Lower lobe of right lung (tissue), 2 donors: ENCODE measurements at regions not wholly inside any gene's neighbourhood (a gene's known extent, or its start where the extent isn't known, plus 50 kb on each side); places are given as distances from the start of the nearest gene placed in this dataset.

Experiments
- ATAC-seq, 2 donors: fragments of 200-7000 bp; cut with Tn5 transposase; one replicate each; pipeline ENCODE4 v1.9.1; 2020 to 2022; ENCODE audit warnings: mild to moderate bottlenecking in 2 of 2, moderate library complexity in 2 of 2
- DNase-seq: peaks from one replicate; pipeline ENCODE4 v3.0.0-alpha.2; 2020
- H3K27ac ChIP-seq: fragments of 200-600 bp; one replicate; pipeline ENCODE4 v1.8.0; 2022
- H3K27me3 ChIP-seq: fragments of 200-600 bp; one replicate; pipeline ENCODE4 v1.8.0; 2022; ENCODE audit warnings: low read depth
- H3K36me3 ChIP-seq: fragments of 200-600 bp; one replicate; pipeline ENCODE4 v1.8.0; 2022; ENCODE audit warnings: mild to moderate bottlenecking
- H3K4me1 ChIP-seq: fragments of 200-600 bp; one replicate; pipeline ENCODE4 v1.8.0; 2022
- H3K4me3 ChIP-seq: fragments of 200-600 bp; one replicate; pipeline ENCODE4 v1.8.0; 2022; ENCODE audit warnings: mild to moderate bottlenecking
- H3K9me3 ChIP-seq: fragments of 200-600 bp; one replicate; pipeline ENCODE4 v1.8.0; 2022
- CTCF ChIP-seq: fragments of 200-600 bp; IDR thresholded peaks from one replicate; pipeline ENCODE4 v1.8.0; 2022; ENCODE audit warnings: antibody characterized with exemption, mild to moderate bottlenecking
- intact Hi-C: fragments of 100-400 bp; cut with DNase I; formaldehyde crosslinking; loops from one replicate; pipeline ENCODE4 v1.11.0; 2022
- donor health status: DM: no; HTN: yes; CAD: no; lungs with severe emphysema.

- DNase-seq (no peak), ATAC-seq (no peak)
- Histone ChIP-seq H3K27ac (no peak overlapping the region), H3K4me3 (no peak overlapping the region), H3K27me3 (no peaks in the 10 kb centered on the region), H3K9me3 (no peaks in the 10 kb centered on the region), H3K36me3 (no peaks in the 10 kb centered on the region), H3K4me1 (peaks cover 17% of the 10 kb centered on the region)
- intact Hi-C loops = no loop called here
- no peak for TF ChIP-seq CTCF
Measured at GRCh38 chr1:81409780-81410274, 390.9 kb upstream of the ADGRL2 start.

GRCh38 chr1:81409262-81409661, 391.5 kb upstream of the ADGRL2 start:
- H3K4me3 ChIP-seq = no peak overlapping the region
- peaks cover 13% of the 10 kb centered on the region for H3K4me1 ChIP-seq
- ATAC-seq (no peak), DNase-seq (no peak)
- no peaks in the 10 kb centered on the region for H3K9me3 ChIP-seq
- no peaks in the 10 kb centered on the region for H3K36me3 ChIP-seq
- no peak overlapping the region for H3K27ac ChIP-seq
- TF ChIP-seq CTCF = no peak
- H3K27me3 ChIP-seq = no peaks in the 10 kb centered on the region
- intact Hi-C loops = no loop called here

DNA sequence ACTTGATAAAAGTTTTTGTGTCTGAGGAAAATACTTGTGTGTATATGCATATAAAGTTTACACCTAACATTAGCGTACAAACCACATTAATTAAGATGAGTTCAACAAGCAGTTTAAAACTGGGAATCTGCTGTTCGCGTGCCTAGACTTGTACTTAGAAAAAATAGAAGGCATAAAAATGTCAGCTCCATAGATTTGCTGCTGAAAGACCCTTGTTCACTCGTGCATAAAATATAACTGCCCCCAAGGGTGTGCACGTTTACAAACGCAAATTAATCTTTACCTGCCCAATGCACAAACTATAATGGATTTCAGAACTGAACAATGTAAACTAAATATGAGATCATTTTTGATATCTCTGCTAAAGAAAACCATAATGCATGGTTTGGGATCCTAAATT, 392.3 kb upstream of the ADGRL2 start:
- no peak for TF ChIP-seq CTCF
- intact Hi-C loops = no loop called here
- DNase-seq (no peak), ATAC-seq (no peak)
- Histone ChIP-seq H3K4me1 (peaks cover 9% of the 10 kb centered on the region), H3K27ac (no peak overlapping the region), H3K36me3 (no peaks in the 10 kb centered on the region), H3K9me3 (no peaks in the 10 kb centered on the region), H3K27me3 (no peaks in the 10 kb centered on the region), H3K4me3 (no peak overlapping the region)

DNA sequence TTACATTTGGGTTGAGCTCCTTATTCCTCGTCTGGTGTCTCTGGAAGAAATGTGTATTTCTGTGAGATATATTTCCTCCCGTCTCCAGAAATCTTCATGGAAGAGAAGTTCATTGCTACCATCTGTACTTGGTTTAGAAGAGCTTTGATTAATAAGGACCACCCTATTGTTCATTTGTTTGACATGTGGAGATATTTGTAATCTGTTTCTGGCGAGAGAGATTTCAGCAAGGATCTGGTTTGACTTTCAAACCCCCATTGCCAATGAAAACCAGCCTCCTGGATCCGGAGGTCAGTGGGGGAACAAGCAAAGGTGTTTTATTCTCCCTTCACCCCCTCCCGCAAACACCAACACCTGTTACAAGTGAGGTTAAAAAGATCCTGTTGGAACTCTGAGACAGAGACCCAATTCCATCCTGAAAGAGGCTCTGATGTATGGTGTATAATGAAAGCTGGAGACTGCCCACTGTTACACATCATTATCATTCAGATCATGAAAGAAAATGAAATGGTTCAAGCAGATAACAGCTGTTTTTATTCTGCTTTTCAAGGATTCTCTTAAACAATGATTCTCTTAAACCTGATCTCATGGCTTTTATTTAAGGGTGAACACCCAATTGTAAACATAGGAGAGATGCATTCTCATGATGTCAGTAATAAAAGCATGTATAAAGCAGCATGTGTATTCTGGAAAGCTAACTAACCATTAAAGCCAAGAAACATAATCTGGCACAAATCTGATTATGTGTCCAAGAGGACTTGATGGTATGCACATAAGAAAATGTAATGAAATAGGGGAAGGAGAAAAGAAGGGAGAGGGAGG, 393.5 kb upstream of the ADGRL2 start:
- no peak for TF ChIP-seq CTCF

DNA sequence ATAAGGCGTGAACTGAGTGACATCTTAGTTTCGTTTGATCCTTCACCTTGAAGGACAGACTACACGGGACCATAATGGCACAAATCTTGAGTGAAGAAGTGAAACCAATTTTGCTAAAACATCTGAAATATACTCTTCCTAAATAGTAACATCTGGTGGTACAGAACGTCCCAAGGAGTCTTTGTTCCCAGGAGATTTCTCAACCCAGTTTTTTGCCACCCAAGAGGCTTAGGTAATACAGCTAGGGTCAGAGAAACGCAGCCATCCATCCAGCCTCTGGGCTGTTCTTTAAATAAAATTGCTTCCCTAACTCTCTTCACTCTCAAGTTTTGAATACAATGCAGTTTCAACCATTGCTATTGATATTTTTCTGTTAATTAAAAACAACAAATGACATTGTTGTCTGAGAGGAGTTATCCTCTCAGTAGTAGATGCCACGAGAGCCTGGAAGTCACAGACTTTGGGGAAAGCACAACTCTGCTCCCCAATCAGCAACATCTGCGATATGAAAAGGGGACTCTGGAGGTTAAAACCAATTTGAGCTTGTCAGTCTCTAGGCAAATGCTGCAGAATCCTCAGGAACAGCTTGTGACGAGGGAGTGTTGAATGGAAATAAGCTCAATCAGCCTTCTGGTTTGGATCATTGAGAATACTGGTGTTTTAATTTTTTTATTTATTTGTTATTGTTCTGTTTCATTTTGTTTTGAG, 394.3 kb upstream of the ADGRL2 start:
- ATAC-seq (no peak), DNase-seq (no peak)
- Histone ChIP-seq H3K27me3 (no peaks in the 10 kb centered on the region), H3K9me3 (no peaks in the 10 kb centered on the region), H3K36me3 (no peaks in the 10 kb centered on the region), H3K27ac (peak overlapping the region; percentile 21), H3K4me3 (no peak overlapping the region), H3K4me1 (peaks cover 9% of the 10 kb centered on the region)
- intact Hi-C loops = no loop called here
- TF ChIP-seq CTCF = no peak

More for the DNA sequence above, 393.5 kb upstream of the ADGRL2 start:
- H3K27ac ChIP-seq = peak overlapping the region; percentile 21
- no peaks in the 10 kb centered on the region for H3K9me3 ChIP-seq
- peaks cover 9% of the 10 kb centered on the region for H3K4me1 ChIP-seq
- no peaks in the 10 kb centered on the region for H3K36me3 ChIP-seq
- intact Hi-C loops = no loop called here
- DNase-seq (no peak), ATAC-seq (no peak)
- H3K27me3 ChIP-seq = no peaks in the 10 kb centered on the region
- no peak overlapping the region for H3K4me3 ChIP-seq
